Endothelial cell of umbilical vein (primary cell): ENCODE measurements at regions not wholly inside any gene's neighbourhood (a gene's known extent, or its start where the extent isn't known, plus 50 kb on each side); places are given as distances from the start of the nearest gene placed in this dataset.

Source experiments
- BruUV-seq: library from RNA; stranded (reverse); fragments of 400-500 nt; replicated peaks from 2 replicates; lab custom pipeline; 2021; lab: Mats Ljungman, UMichigan
- CTCF ChIA-PET: fragments of 300-600, 350-600 bp; sonication (Branson Sonifier 250); formaldehyde crosslinking; loops from one replicate; lab custom pipeline; 2021; ENCODE audit warnings: antibody characterized with exemption, inconsistent platforms; lab: Charles Lee
- POLR2A ChIA-PET: fragments of 300-600, 350-600 bp; sonication (Branson Sonifier 250); formaldehyde crosslinking; loops from one replicate; lab custom pipeline; 2021; ENCODE audit warnings: antibody characterized with exemption, inconsistent platforms; lab: Charles Lee
- DNase-seq: peaks from one replicate; pipeline ENCODE4 v3.0.0-alpha.2; 2011; ENCODE audit warnings: low read depth, low spot score
- FAIRE-seq: peaks from 2 replicates; lab custom pipeline; 2011; peaks lifted over from hg19 to GRCh38; lab: Jason Lieb, UNC
- H2AFZ ChIP-seq: 2 replicates; pipeline ENCODE4 v1.6.0; 2012; ENCODE audit warnings: low read depth, low read length, control low read depth, inconsistent platforms
- H3K27ac ChIP-seq: 2 replicates; pipeline ENCODE4 v1.5.1; 2011; ENCODE audit warnings: low read depth, mild to moderate bottlenecking, control low read depth, low read length, moderate library complexity; ENCODE audit not compliant: insufficient read depth
- H3K27me3 ChIP-seq, 2 experiments: 2 replicates each; pipeline versions ENCODE4 v1.6.0 to v1.6.1; 2011; ENCODE audit warnings: low read length in 2 of 2, mixed read lengths in 1 of 2; ENCODE audit not compliant: control insufficient read depth in 2 of 2, insufficient read depth in 2 of 2
- H3K36me3 ChIP-seq, 2 experiments: 2 replicates in 1 of 2; 3 replicates in 1 of 2; pipeline ENCODE4 v1.5.1; 2011; ENCODE audit warnings: low read length in 2 of 2, mild to moderate bottlenecking in 1 of 2, moderate library complexity in 1 of 2; ENCODE audit not compliant: control insufficient read depth in 2 of 2, insufficient read depth in 2 of 2; ENCODE audit errors: extremely low read depth in 1 of 2
- H3K4me1 ChIP-seq: 3 replicates; pipeline ENCODE4 v1.5.1; 2011; ENCODE audit warnings: mild to moderate bottlenecking, low read length; ENCODE audit not compliant: control insufficient read depth, insufficient read depth; ENCODE audit errors: extremely low read depth
- H3K4me2 ChIP-seq: 2 replicates; pipeline ENCODE4 v1.6.1; 2011; ENCODE audit warnings: low read length, control low read depth, mixed read lengths; ENCODE audit not compliant: insufficient read depth
- H3K4me3 ChIP-seq, 3 experiments: fragments of 200-600 bp in 1 of 3; sonication (generic), shearing (Covaris generic) in 1 of 3; replicated peaks in 1 of 3; 2 replicates each; pipeline ENCODE4 v1.5.1; 2011 to 2016; ENCODE audit warnings: control low read depth in 3 of 3, low read length in 3 of 3, mild to moderate bottlenecking in 2 of 3, inconsistent platforms in 1 of 3, low read depth in 1 of 3, moderate library complexity in 1 of 3; ENCODE audit not compliant: insufficient read depth in 1 of 3
- H3K79me2 ChIP-seq: 2 replicates; pipeline ENCODE4 v1.6.0; 2012; ENCODE audit warnings: low read length, inconsistent platforms; ENCODE audit not compliant: control insufficient read depth, insufficient read depth
- H3K9ac ChIP-seq: replicated peaks from 2 replicates; pipeline ENCODE3; 2011; ENCODE audit warnings: low read length, control low read depth; ENCODE audit not compliant: insufficient read depth; ENCODE audit errors: extremely low read depth
- H3K9me1 ChIP-seq: replicated peaks from 3 replicates; pipeline ENCODE4 v1.6.0; 2011; ENCODE audit warnings: mild to moderate bottlenecking, low read length; ENCODE audit not compliant: control insufficient read depth, insufficient read depth; ENCODE audit errors: extremely low read depth
- H3K9me3 ChIP-seq: replicated peaks from 2 replicates; pipeline ENCODE4 v1.5.1; 2012; ENCODE audit warnings: low read length, inconsistent platforms; ENCODE audit not compliant: control insufficient read depth, insufficient read depth
- H4K20me1 ChIP-seq: replicated peaks from 2 replicates; pipeline ENCODE3; 2011; ENCODE audit warnings: mild to moderate bottlenecking, low read length; ENCODE audit not compliant: control insufficient read depth, insufficient read depth; ENCODE audit errors: extremely low read depth
- EZH2 ChIP-seq: IDR thresholded peaks from 2 replicates; pipeline ENCODE4 v1.6.1; 2012; ENCODE audit warnings: borderline replicate concordance, low read depth, mild to moderate bottlenecking, moderate library complexity, low read length, inconsistent platforms; ENCODE audit not compliant: severe bottlenecking
- FOS ChIP-seq: IDR thresholded peaks from 2 replicates; pipeline ENCODE4 v1.6.1; 2011; ENCODE audit warnings: mild to moderate bottlenecking, low read length, moderate library complexity, borderline replicate concordance; ENCODE audit not compliant: insufficient read depth
- GATA2 ChIP-seq: IDR thresholded peaks from 2 replicates; pipeline ENCODE4 v1.7.0; 2011; ENCODE audit warnings: low read depth, mild to moderate bottlenecking, moderate library complexity, mixed read lengths, low read length; ENCODE audit not compliant: insufficient read length, insufficient read depth
- JUN ChIP-seq: IDR thresholded peaks from 2 replicates; pipeline ENCODE4 v1.6.1; 2011; ENCODE audit warnings: borderline replicate concordance, low read depth; ENCODE audit not compliant: insufficient read length, insufficient read depth
- MYC ChIP-seq: IDR thresholded peaks from one replicate; pipeline ENCODE4 v1.6.1; 2011; ENCODE audit warnings: mild to moderate bottlenecking, low read depth, low read length
- POLR2A ChIP-seq: IDR thresholded peaks from 2 replicates; pipeline ENCODE4 v1.6.1; 2012; ENCODE audit warnings: low read depth, mild to moderate bottlenecking, control low read depth, low read length
- POLR2AphosphoS5 ChIP-seq: IDR thresholded peaks from 2 replicates; pipeline ENCODE4 v1.6.1; 2012; ENCODE audit warnings: low read depth, mild to moderate bottlenecking, control low read depth, low read length, moderate library complexity; ENCODE audit not compliant: insufficient read depth
- dilution Hi-C: fragments of 300-500 bp; cut with MboI; formaldehyde crosslinking; loops from one replicate; pipeline ENCODE4 v1.15.0; 2019; ENCODE audit warnings: low sequenced_read_pairs; ENCODE audit not compliant: extremely low pct_ligation_motif_present
- intact Hi-C: fragments of 100-400 bp; cut with micrococcal nuclease; formaldehyde crosslinking; loops from one replicate; pipeline ENCODE4 v1.10.0; 2022
- TF ChIP-seq, protein P1 (sequence below): IDR thresholded peaks from 2 replicates; pipeline ENCODE4 v1.6.1; 2011; ENCODE audit not compliant: insufficient read depth, insufficient read length
- TF ChIP-seq, protein P2 (sequence below), 2 donors: IDR thresholded peaks; 1 replicate in 1 of 2; 2 replicates in 1 of 2; pipeline ENCODE4 v1.5.1; 2011; ENCODE audit warnings: low read length in 2 of 2, mild to moderate bottlenecking in 2 of 2, moderate library complexity in 2 of 2, control low read depth in 1 of 2, inconsistent platforms in 1 of 2, low read depth in 1 of 2; ENCODE audit not compliant: insufficient read depth in 1 of 2; ENCODE audit errors: extremely low read depth in 1 of 2

DNA sequence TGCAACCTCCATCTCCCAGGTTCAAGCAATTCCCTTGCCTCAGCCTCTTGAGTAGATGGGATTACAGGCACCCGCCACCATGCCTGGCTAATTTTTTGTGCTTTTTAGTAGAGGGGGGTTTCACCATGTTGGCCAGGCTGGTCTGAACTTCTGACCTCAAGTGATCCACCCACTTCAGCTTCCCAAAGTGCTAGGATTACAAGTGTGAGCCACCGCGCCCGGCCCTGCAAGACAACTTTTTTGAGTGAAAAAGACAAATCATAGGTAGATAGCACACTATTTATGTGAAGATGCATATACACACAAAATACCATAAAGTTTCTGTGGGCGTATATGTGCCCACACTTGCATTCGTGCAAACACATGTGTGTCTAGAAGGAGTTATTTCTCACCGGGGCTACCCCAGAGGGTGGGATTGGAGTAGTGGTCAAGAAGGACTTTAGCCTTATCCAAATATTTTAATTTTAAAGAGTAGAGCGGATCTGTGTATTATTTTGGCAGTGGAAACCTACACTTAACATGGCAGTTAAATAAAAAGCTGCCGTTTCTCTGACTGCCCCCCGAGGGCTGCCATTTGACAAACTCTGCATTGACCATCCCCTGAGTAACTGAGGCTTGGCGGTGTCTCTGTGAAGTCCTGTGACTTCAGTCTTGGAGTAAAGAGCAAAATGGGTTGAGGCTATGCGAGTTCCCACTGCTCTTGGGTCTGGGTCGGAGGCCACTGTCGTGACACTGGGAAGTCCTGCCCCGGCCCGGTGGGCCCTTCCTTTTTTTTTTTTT, 93.4 kb upstream of the PTCH1 start:
- Histone ChIP-seq H3K9me1 (no peaks in the 10 kb centered on the region), H3K79me2 (no peaks in the 10 kb centered on the region), H3K4me1 (no peaks in the 10 kb centered on the region), H3K4me3 (no peak overlapping the region), H3K27me3 (no peaks in the 10 kb centered on the region), H3K4me2 (no peak overlapping the region), H3K9me3 (no peaks in the 10 kb centered on the region), H3K27ac (no peak overlapping the region), H3K36me3 (no peaks in the 10 kb centered on the region), H2AFZ (no peak overlapping the region), H3K9ac (no peak overlapping the region), H4K20me1 (no peaks in the 10 kb centered on the region)
- TF ChIP-seq, protein P1, sequence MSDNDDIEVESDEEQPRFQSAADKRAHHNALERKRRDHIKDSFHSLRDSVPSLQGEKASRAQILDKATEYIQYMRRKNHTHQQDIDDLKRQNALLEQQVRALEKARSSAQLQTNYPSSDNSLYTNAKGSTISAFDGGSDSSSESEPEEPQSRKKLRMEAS = no peak
- TF ChIP-seq MYC = no peak
- TF ChIP-seq, protein P2, sequence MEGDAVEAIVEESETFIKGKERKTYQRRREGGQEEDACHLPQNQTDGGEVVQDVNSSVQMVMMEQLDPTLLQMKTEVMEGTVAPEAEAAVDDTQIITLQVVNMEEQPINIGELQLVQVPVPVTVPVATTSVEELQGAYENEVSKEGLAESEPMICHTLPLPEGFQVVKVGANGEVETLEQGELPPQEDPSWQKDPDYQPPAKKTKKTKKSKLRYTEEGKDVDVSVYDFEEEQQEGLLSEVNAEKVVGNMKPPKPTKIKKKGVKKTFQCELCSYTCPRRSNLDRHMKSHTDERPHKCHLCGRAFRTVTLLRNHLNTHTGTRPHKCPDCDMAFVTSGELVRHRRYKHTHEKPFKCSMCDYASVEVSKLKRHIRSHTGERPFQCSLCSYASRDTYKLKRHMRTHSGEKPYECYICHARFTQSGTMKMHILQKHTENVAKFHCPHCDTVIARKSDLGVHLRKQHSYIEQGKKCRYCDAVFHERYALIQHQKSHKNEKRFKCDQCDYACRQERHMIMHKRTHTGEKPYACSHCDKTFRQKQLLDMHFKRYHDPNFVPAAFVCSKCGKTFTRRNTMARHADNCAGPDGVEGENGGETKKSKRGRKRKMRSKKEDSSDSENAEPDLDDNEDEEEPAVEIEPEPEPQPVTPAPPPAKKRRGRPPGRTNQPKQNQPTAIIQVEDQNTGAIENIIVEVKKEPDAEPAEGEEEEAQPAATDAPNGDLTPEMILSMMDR (IDR thresholded peaks at IDR 0.05; ENCODE audit: extremely low read depth in 1 of 2, insufficient read depth in 1 of 2, low read depth in 1 of 2, low read length in 2 of 2) = no peak
- TF ChIP-seq EZH2 = no peak
- no peak for TF ChIP-seq POLR2AphosphoS5
- no peak for TF ChIP-seq JUN
- TF ChIP-seq POLR2A = no peak
- TF ChIP-seq GATA2 = no peak
- no peak for TF ChIP-seq FOS
- dilution Hi-C loops (no loop called here), intact Hi-C loops (no loop called here)
- FAIRE-seq = no peak
- no TSS peak for BruUV-seq
- ChIA-PET CTCF (no interaction called here), POLR2A (no interaction called here)
- DNase-seq = no peak
